ENCODE measurements at regions not wholly inside any gene's neighbourhood (a gene's known extent, or its start where the extent isn't known, plus 50 kb on each side); places are given as distances from the start of the nearest gene placed in this dataset.
"Not testable (repeated sequence)": the region's sequence is repeated elsewhere in the genome, so short reads cannot be mapped to it uniquely, and the experiment has no call there.

GRCh38 chr10:33100781-33101391 lies 142.9 kb upstream of the ITGB1 start:
- no peak for DNase-seq

- no peak for DNase-seq
Observed at GRCh38 chr10:33099748-33100147, 141.7 kb upstream of the ITGB1 start.

- DNase-seq, result no peak
Observed at GRCh38 chr10:33098951-33099663, 141.1 kb upstream of the ITGB1 start.

- DNase-seq, result no peak
Observed at GRCh38 chr10:33095867-33096815, 138.1 kb upstream of the ITGB1 start.

- DNase-seq, result no peak
Observed at GRCh38 chr10:33094263-33095051, 136.4 kb upstream of the ITGB1 start.

- no peak for DNase-seq
Observed at GRCh38 chr10:33093362-33093761, 135.3 kb upstream of the ITGB1 start.

- no peak for DNase-seq
Observed at GRCh38 chr10:33092596-33092995, 134.6 kb upstream of the ITGB1 start.

- DNase-seq, result no peak
Observed at GRCh38 chr10:33091201-33091600, 133.2 kb upstream of the ITGB1 start.

GRCh38 chr10:33088990-33089389 lies 131.0 kb upstream of the ITGB1 start:
- no peak for DNase-seq

GRCh38 chr10:33087922-33088321 lies 129.9 kb upstream of the ITGB1 start:
- DNase-seq, result no peak

- no peak for DNase-seq
Observed at GRCh38 chr10:33087152-33087551, 129.1 kb upstream of the ITGB1 start.

- DNase-seq, result no peak
Observed at GRCh38 chr10:33086100-33086499, 128.1 kb upstream of the ITGB1 start.

- no peak for DNase-seq
Observed at GRCh38 chr10:33085313-33085833, 127.3 kb upstream of the ITGB1 start.

GRCh38 chr10:33084453-33084852 lies 126.4 kb upstream of the ITGB1 start:
- no peak for DNase-seq

- DNase-seq, result no peak
Observed at GRCh38 chr10:33082373-33082895, 124.4 kb upstream of the ITGB1 start.

- DNase-seq, result not testable (repeated sequence)
Observed at GRCh38 chr10:33080467-33080866, 122.4 kb upstream of the ITGB1 start.

GRCh38 chr10:33074443-33074842 lies 116.4 kb upstream of the ITGB1 start:
- DNase-seq, result no peak

- DNase-seq, result no peak
Observed at GRCh38 chr10:33073641-33074415, 115.8 kb upstream of the ITGB1 start.

GRCh38 chr10:33071857-33072256 lies 113.8 kb upstream of the ITGB1 start:
- no peak for DNase-seq

- DNase-seq, result no peak
Observed at GRCh38 chr10:33070101-33070500, 112.1 kb upstream of the ITGB1 start.

- no peak for DNase-seq
Observed at GRCh38 chr10:33067917-33068316, 109.9 kb upstream of the ITGB1 start.
